GM23248 (cell line): ENCODE measurements at regions not wholly inside any gene's neighbourhood (a gene's known extent, or its start where the extent isn't known, plus 50 kb on each side); places are given as distances from the start of the nearest gene placed in this dataset.

Experiments
- DNase-seq: peaks from one replicate; pipeline ENCODE4 v3.0.0-alpha.2; 2015
- H2AFZ ChIP-seq: fragments of 200-600 bp; sonication (generic); 2 replicates; pipeline ENCODE4 v1.6.1; 2016; ENCODE audit warnings: antibody characterized with exemption
- H3F3A ChIP-seq: fragments of 200-600 bp; sonication (generic); 2 replicates; pipeline ENCODE4 v1.6.1; 2016; ENCODE audit warnings: mild to moderate bottlenecking, antibody characterized with exemption, mixed run types; ENCODE audit not compliant: insufficient read depth
- H3K27ac ChIP-seq: fragments of 200-600 bp; sonication (generic); 2 replicates; pipeline ENCODE4 v1.5.1; 2016; ENCODE audit warnings: mild to moderate bottlenecking
- H3K27me3 ChIP-seq: fragments of 200-600 bp; sonication (generic); replicated peaks from 2 replicates; pipeline ENCODE4 v1.6.1; 2016; ENCODE audit warnings: mild to moderate bottlenecking; ENCODE audit not compliant: insufficient read depth
- H3K36me3 ChIP-seq: fragments of 200-600 bp; sonication (generic); 2 replicates; pipeline ENCODE4 v1.6.1; 2016; ENCODE audit warnings: low read depth, mild to moderate bottlenecking
- H3K4me1 ChIP-seq: fragments of 200-600 bp; sonication (generic); 2 replicates; pipeline ENCODE4 v1.6.1; 2016; ENCODE audit warnings: mild to moderate bottlenecking; ENCODE audit not compliant: insufficient read depth
- H3K4me2 ChIP-seq: fragments of 200-600 bp; sonication (generic); one replicate; pipeline ENCODE4 v1.6.1; 2016; ENCODE audit warnings: mild to moderate bottlenecking; ENCODE audit not compliant: unreplicated experiment
- H3K4me3 ChIP-seq: fragments of 200-600 bp; sonication (generic); 2 replicates; pipeline ENCODE4 v1.5.1; 2016; ENCODE audit warnings: mild to moderate bottlenecking
- H3K79me2 ChIP-seq: fragments of 200-600 bp; sonication (generic); 2 replicates; pipeline ENCODE4 v1.6.1; 2016; ENCODE audit warnings: mild to moderate bottlenecking; ENCODE audit not compliant: insufficient read depth
- H3K9ac ChIP-seq: fragments of 200-600 bp; sonication (generic); 2 replicates; pipeline ENCODE4 v1.6.1; 2016; ENCODE audit warnings: mild to moderate bottlenecking
- H3K9me2 ChIP-seq: fragments of 200-600 bp; sonication (generic); 2 replicates; pipeline ENCODE4 v1.6.1; 2016; ENCODE audit warnings: mixed run types, mild to moderate bottlenecking, moderate library complexity; ENCODE audit not compliant: insufficient read depth
- H3K9me3 ChIP-seq: fragments of 200-600 bp; sonication (generic); one replicate; pipeline ENCODE4 v1.6.1; 2017; ENCODE audit warnings: low read depth
- H4K20me1 ChIP-seq: fragments of 200-600 bp; sonication (generic); 2 replicates; pipeline ENCODE4 v1.6.0; 2016; ENCODE audit not compliant: insufficient read depth
- EZH2 ChIP-seq: fragments of 200-600 bp; sonication (generic); IDR thresholded peaks from 2 replicates; pipeline ENCODE4 v1.6.1; 2018; ENCODE audit warnings: antibody characterized with exemption, mild to moderate bottlenecking; ENCODE audit not compliant: insufficient read depth, poor library complexity, severe bottlenecking
- EZH2phosphoT487 ChIP-seq: fragments of 200-600 bp; sonication (generic); IDR thresholded peaks from 2 replicates; pipeline ENCODE4 v1.6.1; 2018; ENCODE audit warnings: antibody characterized with exemption, moderate library complexity, mild to moderate bottlenecking, low read depth; ENCODE audit not compliant: insufficient read depth
- WGBS, 2 experiments: methylation state at CpG; one replicate each; pipeline ENCODE4 v1.1.6; 2015 to 2017; ENCODE audit warnings: low lambda C conversion rate in 2 of 2, low coverage in 1 of 2; ENCODE audit errors: missing lambda C conversion rate in 2 of 2; 5-methylcytosine and 5-hydroxymethylcytosine counted together
- in situ Hi-C: fragments of 300-500 bp; cut with MboI; formaldehyde crosslinking; loops from 2 replicates; pipeline ENCODE4 v1.15.0; 2020

DNA sequence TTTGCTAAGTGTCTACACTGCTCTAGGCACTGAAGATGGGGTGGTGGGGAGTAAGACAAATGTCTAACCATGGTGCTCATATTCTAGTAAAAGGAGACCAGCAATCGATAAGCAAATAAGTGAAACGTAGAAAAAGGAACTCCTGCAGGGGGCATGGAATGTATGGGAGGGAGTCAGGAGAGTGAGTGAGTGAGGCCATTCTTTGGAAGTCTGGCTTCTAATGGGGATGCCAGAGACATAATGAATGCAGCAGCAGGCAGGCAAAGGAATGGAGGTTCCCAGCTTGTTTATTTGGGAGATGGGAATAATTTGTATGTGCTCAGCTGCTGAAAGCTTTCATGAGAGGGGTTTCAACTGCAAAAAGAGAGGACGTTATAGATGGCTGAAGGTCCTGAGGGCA is 216.4 kb upstream of the DYNLRB2 start:
- Histone ChIP-seq H3K27ac (no peak overlapping the region), H2AFZ (no peak overlapping the region), H3K9ac (no peak overlapping the region), H3K9me3 (no peaks in the 10 kb centered on the region), H3K4me1 (no peaks in the 10 kb centered on the region), H4K20me1 (no peaks in the 10 kb centered on the region), H3F3A (no peaks in the 10 kb centered on the region), H3K27me3 (no peaks in the 10 kb centered on the region; the same call in 1 of the 2 replicates), H3K79me2 (no peaks in the 10 kb centered on the region), H3K4me3 (no peak overlapping the region), H3K36me3 (no peaks in the 10 kb centered on the region), H3K9me2 (no peaks in the 10 kb centered on the region), H3K4me2 (no peak overlapping the region)
- DNase-seq, result no peak
- 50 to 55% methylated on average over 3 of the region's 3 CpGs for WGBS, 2 experiments
- TF ChIP-seq EZH2phosphoT487 (no peak), EZH2 (no peak)
- in situ Hi-C loops, result no loop called here

DNA sequence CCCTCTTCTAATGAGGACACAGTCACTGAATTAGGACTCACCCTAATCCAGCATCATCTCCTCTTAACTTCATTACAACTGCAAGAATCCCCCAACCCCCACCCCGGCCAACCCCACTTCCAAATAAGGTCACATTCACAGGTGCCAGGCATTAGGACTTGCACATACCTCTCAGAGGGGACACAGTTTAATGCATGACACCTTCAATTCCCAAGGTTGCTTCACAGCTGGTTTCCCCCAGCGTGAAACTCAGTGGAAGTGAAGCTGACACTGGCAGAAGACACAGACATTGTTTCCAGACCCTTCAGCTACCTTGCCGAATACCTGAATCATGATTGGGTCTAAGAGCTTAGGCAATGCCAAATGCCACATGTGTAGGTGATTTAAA is 217.0 kb upstream of the DYNLRB2 start:
- Histone ChIP-seq H2AFZ (no peak overlapping the region), H3K4me2 (no peak overlapping the region), H3K4me3 (no peak overlapping the region), H3K4me1 (no peaks in the 10 kb centered on the region), H3K27me3 (no peaks in the 10 kb centered on the region; the same call in 1 of the 2 replicates), H3K79me2 (no peaks in the 10 kb centered on the region), H3K9me3 (no peaks in the 10 kb centered on the region), H3K9me2 (no peaks in the 10 kb centered on the region), H3K9ac (no peak overlapping the region), H4K20me1 (no peaks in the 10 kb centered on the region), H3K27ac (no peak overlapping the region), H3F3A (no peaks in the 10 kb centered on the region), H3K36me3 (no peaks in the 10 kb centered on the region)
- in situ Hi-C loops, result no loop called here
- DNase-seq, result no peak
- WGBS, 2 experiments, result 67 to 71% methylated on average over 3 of the region's 3 CpGs
- TF ChIP-seq EZH2, result no peak

DNA sequence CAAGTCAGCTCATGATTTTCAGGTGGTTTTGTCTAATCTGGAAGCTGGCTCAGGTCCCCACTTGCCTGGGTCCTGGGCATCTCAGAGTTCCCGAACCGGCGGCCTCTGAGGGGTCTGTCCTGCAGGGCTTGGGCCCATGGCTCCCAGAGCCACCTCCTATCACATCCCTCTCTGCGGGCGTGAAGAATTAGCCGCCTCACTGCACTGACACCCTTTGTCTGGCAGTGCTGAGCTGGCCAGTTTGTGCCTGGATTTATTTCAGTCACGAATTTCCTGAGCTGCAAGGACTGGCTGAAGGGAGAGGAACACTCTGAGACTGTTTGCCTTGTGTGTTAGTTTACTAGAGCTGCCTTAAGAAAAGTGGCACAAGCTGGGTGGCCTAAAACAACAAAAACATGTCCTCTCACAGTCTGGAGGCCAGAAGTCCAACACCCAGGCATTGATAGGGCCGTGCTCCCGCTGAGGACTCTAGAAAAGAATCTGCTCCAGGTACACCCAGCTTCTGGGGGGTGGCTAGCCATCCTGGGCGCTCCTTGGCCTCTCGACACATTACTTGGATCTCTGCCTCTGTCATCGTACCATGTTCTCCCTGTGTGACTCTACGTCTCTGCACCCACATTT is 217.5 kb upstream of the DYNLRB2 start:
- Histone ChIP-seq H3K4me3 (no peak overlapping the region), H3K4me2 (no peak overlapping the region), H3K9me3 (no peaks in the 10 kb centered on the region), H3K27ac (no peak overlapping the region), H2AFZ (no peak overlapping the region), H3K36me3 (no peaks in the 10 kb centered on the region), H3K4me1 (no peaks in the 10 kb centered on the region), H3F3A (no peaks in the 10 kb centered on the region), H3K9me2 (no peaks in the 10 kb centered on the region), H4K20me1 (no peaks in the 10 kb centered on the region), H3K9ac (no peak overlapping the region), H3K27me3 (no peaks in the 10 kb centered on the region; the same call in 1 of the 2 replicates), H3K79me2 (no peaks in the 10 kb centered on the region)
- in situ Hi-C loops, result no loop called here
- TF ChIP-seq EZH2phosphoT487 (no peak), EZH2 (no peak)
- 78 to 82% methylated on average over 13 of the region's 13 CpGs for WGBS, 2 experiments
- DNase-seq, result no peak

GRCh38 chr16:80319181-80319580 is 221.6 kb upstream of the DYNLRB2 start:
- Histone ChIP-seq H3F3A (no peaks in the 10 kb centered on the region), H3K4me1 (no peaks in the 10 kb centered on the region), H3K9ac (no peak overlapping the region), H3K4me3 (no peak overlapping the region), H3K27ac (no peak overlapping the region), H3K79me2 (no peaks in the 10 kb centered on the region), H4K20me1 (no peaks in the 10 kb centered on the region), H3K36me3 (no peaks in the 10 kb centered on the region), H3K9me3 (no peaks in the 10 kb centered on the region), H3K27me3 (no peaks in the 10 kb centered on the region; the same call in 1 of the 2 replicates), H3K4me2 (no peak overlapping the region), H3K9me2 (no peaks in the 10 kb centered on the region), H2AFZ (no peak overlapping the region)
- WGBS, 2 experiments, result 81% methylated on average over 3 of the region's 3 CpGs
- TF ChIP-seq EZH2phosphoT487 (no peak), EZH2 (no peak)
- DNase-seq, result no peak
- in situ Hi-C loops, result no loop called here

- DNase-seq, result no peak
- no peaks in the 10 kb centered on the region for H3K9me2 ChIP-seq
- 50 to 58% methylated on average over 1 of the region's 1 CpG for WGBS, 2 experiments
- no peak overlapping the region for H3K4me3 ChIP-seq
- no peaks in the 10 kb centered on the region for H3K79me2 ChIP-seq
- H3K36me3 ChIP-seq, result no peaks in the 10 kb centered on the region
- H3F3A ChIP-seq, result no peaks in the 10 kb centered on the region
- H3K4me2 ChIP-seq, result no peak overlapping the region
- H2AFZ ChIP-seq, result no peak overlapping the region
- no peaks in the 10 kb centered on the region for H4K20me1 ChIP-seq
- no peaks in the 10 kb centered on the region for H3K4me1 ChIP-seq
- no peaks in the 10 kb centered on the region for H3K9me3 ChIP-seq
- H3K9ac ChIP-seq, result no peak overlapping the region
- H3K27ac ChIP-seq, result no peak overlapping the region
- in situ Hi-C loops, result no loop called here
- no peaks in the 10 kb centered on the region for H3K27me3 ChIP-seq
- TF ChIP-seq EZH2 (no peak), EZH2phosphoT487 (no peak)
These were observed 222.7 kb upstream of the DYNLRB2 start for GRCh38 chr16:80318107-80318506.
